Vagina (tissue), 2 donors: ENCODE measurements at regions not wholly inside any gene's neighbourhood (a gene's known extent, or its start where the extent isn't known, plus 50 kb on each side); places are given as distances from the start of the nearest gene placed in this dataset.

Experiments
- POLR2A ChIP-seq, 2 donors: fragments of 450-650 bp; IDR thresholded peaks; one replicate each; pipeline ENCODE4 v1.6.1; 2017; ENCODE audit warnings: antibody characterized with exemption in 2 of 2, mild to moderate bottlenecking in 2 of 2, moderate library complexity in 2 of 2
- TF ChIP-seq, protein P1 (sequence below), 3 experiments: fragments of 450-650 bp in 2 of 3; fragments of 200-600 bp in 1 of 3; sonication (generic) in 1 of 3; IDR thresholded peaks; one replicate each; pipeline ENCODE4 v1.5.1; 2017 to 2019; ENCODE audit warnings: antibody characterized with exemption in 3 of 3, mild to moderate bottlenecking in 2 of 3, moderate library complexity in 2 of 3

GRCh38 chr5:171617817-171618591 is 167.6 kb upstream of the SMIM23 start:
- TF ChIP-seq, protein P1, sequence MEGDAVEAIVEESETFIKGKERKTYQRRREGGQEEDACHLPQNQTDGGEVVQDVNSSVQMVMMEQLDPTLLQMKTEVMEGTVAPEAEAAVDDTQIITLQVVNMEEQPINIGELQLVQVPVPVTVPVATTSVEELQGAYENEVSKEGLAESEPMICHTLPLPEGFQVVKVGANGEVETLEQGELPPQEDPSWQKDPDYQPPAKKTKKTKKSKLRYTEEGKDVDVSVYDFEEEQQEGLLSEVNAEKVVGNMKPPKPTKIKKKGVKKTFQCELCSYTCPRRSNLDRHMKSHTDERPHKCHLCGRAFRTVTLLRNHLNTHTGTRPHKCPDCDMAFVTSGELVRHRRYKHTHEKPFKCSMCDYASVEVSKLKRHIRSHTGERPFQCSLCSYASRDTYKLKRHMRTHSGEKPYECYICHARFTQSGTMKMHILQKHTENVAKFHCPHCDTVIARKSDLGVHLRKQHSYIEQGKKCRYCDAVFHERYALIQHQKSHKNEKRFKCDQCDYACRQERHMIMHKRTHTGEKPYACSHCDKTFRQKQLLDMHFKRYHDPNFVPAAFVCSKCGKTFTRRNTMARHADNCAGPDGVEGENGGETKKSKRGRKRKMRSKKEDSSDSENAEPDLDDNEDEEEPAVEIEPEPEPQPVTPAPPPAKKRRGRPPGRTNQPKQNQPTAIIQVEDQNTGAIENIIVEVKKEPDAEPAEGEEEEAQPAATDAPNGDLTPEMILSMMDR (IDR thresholded peaks at IDR 0.05), result no peak
- TF ChIP-seq POLR2A (IDR thresholded peaks at IDR 0.05), result no peak
